ENCODE measurements at regions not wholly inside any gene's neighbourhood (a gene's known extent, or its start where the extent isn't known, plus 50 kb on each side); places are given as distances from the start of the nearest gene placed in this dataset.
"Not testable (repeated sequence)": the region's sequence is repeated elsewhere in the genome, so short reads cannot be mapped to it uniquely, and the experiment has no call there.

- no peak overlapping the region for H3K4me3 ChIP-seq
- TF ChIP-seq EP300 (IDR thresholded peaks at IDR 0.05) (no peak), POLR2A (IDR thresholded peaks at IDR 0.05) (no peak), POLR2AphosphoS5 (IDR thresholded peaks at IDR 0.05) (no peak), CTCF (IDR thresholded peaks at IDR 0.05) (no peak)
- no peak overlapping the region for H3K27ac ChIP-seq
- no peaks in the 10 kb centered on the region for H3K27me3 ChIP-seq
- no peaks in the 10 kb centered on the region for H3K9me3 ChIP-seq
- no peak for DNase-seq
- no peaks in the 10 kb centered on the region for H3K4me1 ChIP-seq
- H3K36me3 ChIP-seq, result no peaks in the 10 kb centered on the region
- intact Hi-C loops (cut with DNase I), result no loop called here
These were observed 183.5 kb upstream of the ACO1 start for GRCh38 chr9:32200896-32201295.

GRCh38 chr9:32209164-32209563, 175.3 kb upstream of the ACO1 start:
- H3K4me1 ChIP-seq; H3K27ac ChIP-seq; H3K27me3 ChIP-seq; H3K4me3 ChIP-seq; intact Hi-C loops (cut with DNase I); H3K36me3 ChIP-seq; DNase-seq; H3K9me3 ChIP-seq: not testable (repeated sequence)
- WGBS, 2 donors, result 51 to 56% methylated on average over 3 of the region's 3 CpGs

GRCh38 chr9:32218100-32218767, 166.2 kb upstream of the ACO1 start:
- no peak for DNase-seq
- Histone ChIP-seq H3K27ac (no peak overlapping the region), H3K4me1 (no peaks in the 10 kb centered on the region), H3K4me3 (no peak overlapping the region), H3K36me3 (no peaks in the 10 kb centered on the region), H3K9me3 (peaks cover 0 to 2% (median 0%) of the 10 kb centered on the region in 4 donors), H3K27me3 (no peaks in the 10 kb centered on the region)
- intact Hi-C loops (cut with DNase I), result no loop called here
- no peak for TF ChIP-seq POLR2AphosphoS5 (IDR thresholded peaks at IDR 0.05)
- TF ChIP-seq CTCF (IDR thresholded peaks at IDR 0.05), result no peak
- no peak for TF ChIP-seq POLR2A (IDR thresholded peaks at IDR 0.05)
- TF ChIP-seq EP300 (IDR thresholded peaks at IDR 0.05), result no peak

GRCh38 chr9:32220750-32221149, 163.7 kb upstream of the ACO1 start:
- Histone ChIP-seq H3K4me3 (no peak overlapping the region), H3K27me3 (no peaks in the 10 kb centered on the region)
- 98 to 99% methylated on average over 2 of the region's 2 CpGs for WGBS, 2 donors

GRCh38 chr9:32234451-32234850, 150.0 kb upstream of the ACO1 start:
- no peaks in the 10 kb centered on the region for H3K9me3 ChIP-seq
- TF ChIP-seq POLR2A (IDR thresholded peaks at IDR 0.05) (no peak), EP300 (IDR thresholded peaks at IDR 0.05) (no peak), POLR2AphosphoS5 (IDR thresholded peaks at IDR 0.05) (no peak), CTCF (IDR thresholded peaks at IDR 0.05) (no peak)
- no peaks in the 10 kb centered on the region for H3K36me3 ChIP-seq
- intact Hi-C loops (cut with DNase I), result no loop called here
- H3K4me1 ChIP-seq, result no peaks in the 10 kb centered on the region
- no peak for DNase-seq
- no peak overlapping the region for H3K27ac ChIP-seq
- H3K27me3 ChIP-seq, result no peaks in the 10 kb centered on the region
- 56 to 69% methylated on average over 2 of the region's 2 CpGs for WGBS, 2 donors
- no peak overlapping the region for H3K4me3 ChIP-seq

More at GRCh38 chr9:32220750-32221149, 163.7 kb upstream of the ACO1 start:
- TF ChIP-seq POLR2A (IDR thresholded peaks at IDR 0.05) (no peak), CTCF (IDR thresholded peaks at IDR 0.05) (no peak), POLR2AphosphoS5 (IDR thresholded peaks at IDR 0.05) (no peak), EP300 (IDR thresholded peaks at IDR 0.05) (no peak)
- H3K9me3 ChIP-seq, result peaks cover 0 to 2% (median 0%) of the 10 kb centered on the region in 4 donors
- intact Hi-C loops (cut with DNase I), result no loop called here
- H3K36me3 ChIP-seq, result no peaks in the 10 kb centered on the region
- H3K27ac ChIP-seq, result no peak overlapping the region
- DNase-seq, result no peak
- no peaks in the 10 kb centered on the region for H3K4me1 ChIP-seq

Measured in sigmoid colon (tissue), 6 donors.